GM12874 (cell line): ENCODE measurements at regions not wholly inside any gene's neighbourhood (a gene's known extent, or its start where the extent isn't known, plus 50 kb on each side); places are given as distances from the start of the nearest gene placed in this dataset.

Experiments
- TF ChIP-seq, protein P1 (sequence below): IDR thresholded peaks from 2 replicates; pipeline ENCODE4 v1.5.1; 2011; ENCODE audit warnings: low read depth, mild to moderate bottlenecking, control low read depth, low read length, moderate library complexity; ENCODE audit not compliant: insufficient read depth

DNA sequence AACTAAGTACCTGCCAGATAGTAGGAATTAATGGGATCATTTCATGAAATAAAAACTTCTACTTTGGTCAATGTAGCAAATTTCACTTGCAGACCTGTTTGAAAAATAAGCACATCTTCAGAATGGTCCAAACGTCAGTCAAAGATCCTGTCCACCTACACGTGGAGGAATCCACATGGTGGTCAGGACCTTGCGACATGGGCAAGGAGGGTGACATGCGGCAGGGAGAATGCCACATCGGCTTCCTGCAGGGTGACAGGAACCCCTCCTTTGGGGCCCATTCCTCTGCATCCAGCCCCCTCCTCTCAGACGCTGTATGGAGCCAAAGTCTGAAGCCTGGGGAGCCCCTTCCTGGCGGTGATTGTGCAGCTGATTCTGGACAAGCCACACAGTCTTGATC is 95.5 kb upstream of the MGMT start:
- TF ChIP-seq, protein P1, sequence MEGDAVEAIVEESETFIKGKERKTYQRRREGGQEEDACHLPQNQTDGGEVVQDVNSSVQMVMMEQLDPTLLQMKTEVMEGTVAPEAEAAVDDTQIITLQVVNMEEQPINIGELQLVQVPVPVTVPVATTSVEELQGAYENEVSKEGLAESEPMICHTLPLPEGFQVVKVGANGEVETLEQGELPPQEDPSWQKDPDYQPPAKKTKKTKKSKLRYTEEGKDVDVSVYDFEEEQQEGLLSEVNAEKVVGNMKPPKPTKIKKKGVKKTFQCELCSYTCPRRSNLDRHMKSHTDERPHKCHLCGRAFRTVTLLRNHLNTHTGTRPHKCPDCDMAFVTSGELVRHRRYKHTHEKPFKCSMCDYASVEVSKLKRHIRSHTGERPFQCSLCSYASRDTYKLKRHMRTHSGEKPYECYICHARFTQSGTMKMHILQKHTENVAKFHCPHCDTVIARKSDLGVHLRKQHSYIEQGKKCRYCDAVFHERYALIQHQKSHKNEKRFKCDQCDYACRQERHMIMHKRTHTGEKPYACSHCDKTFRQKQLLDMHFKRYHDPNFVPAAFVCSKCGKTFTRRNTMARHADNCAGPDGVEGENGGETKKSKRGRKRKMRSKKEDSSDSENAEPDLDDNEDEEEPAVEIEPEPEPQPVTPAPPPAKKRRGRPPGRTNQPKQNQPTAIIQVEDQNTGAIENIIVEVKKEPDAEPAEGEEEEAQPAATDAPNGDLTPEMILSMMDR: no peak

DNA sequence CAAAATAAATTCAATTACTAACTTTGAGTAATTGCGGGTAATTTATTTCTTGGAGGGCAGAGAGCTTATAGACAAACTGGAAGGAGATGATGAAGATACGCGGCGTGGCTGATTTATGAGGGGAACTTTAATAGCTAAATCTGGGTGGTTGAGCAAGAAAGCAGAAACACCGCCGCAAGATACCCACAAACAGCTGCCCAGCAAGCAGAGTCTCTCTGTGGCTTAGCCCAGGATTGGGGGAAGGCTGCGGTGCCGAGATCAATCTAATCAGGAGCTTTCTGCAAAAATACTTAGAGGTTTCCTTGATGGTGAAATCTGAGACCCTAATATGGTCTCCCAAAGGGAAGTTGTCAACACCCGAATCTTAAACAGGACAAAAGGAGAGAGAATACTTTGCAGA is 94.9 kb upstream of the MGMT start:
- TF ChIP-seq, protein P1: no peak

DNA sequence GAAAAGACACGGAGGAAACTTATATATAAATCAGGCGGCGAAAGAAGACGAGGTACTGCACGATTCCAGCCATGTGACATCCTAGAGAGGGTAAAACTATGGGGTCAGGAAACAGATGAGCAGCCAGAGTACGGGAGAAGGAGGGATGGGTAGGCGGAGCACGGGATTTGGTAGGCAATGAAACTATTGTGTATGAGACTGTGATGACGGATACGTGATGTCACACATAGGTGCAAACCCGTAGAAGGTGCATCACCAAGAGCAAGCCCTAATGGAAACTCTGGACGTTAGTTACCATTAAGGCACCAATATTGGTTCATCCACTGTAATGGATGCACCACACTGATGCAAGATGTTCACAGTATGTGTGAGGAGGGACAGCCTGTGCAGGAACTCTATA is 93.8 kb upstream of the MGMT start:
- TF ChIP-seq, protein P1: no peak

DNA sequence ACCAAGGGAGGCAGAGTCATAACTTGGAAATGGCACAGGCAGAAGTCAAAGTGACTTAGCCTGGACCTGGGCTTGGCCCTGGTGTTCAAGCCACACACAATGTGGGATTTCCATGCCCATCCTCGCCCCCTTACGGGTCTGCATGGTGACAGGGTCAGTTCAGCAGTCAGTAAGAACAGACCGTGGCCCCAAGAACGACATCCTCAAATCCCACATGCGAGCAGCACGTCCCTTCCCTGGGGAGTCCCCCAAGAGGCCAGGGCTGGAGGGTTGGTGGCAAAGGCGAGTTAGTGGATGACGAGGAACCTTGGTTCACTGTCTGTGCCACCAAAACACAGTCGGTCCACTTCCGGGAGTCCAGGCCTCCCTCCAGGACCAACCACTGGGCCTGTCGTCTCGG is 93.3 kb upstream of the MGMT start:
- TF ChIP-seq, protein P1: no peak

DNA sequence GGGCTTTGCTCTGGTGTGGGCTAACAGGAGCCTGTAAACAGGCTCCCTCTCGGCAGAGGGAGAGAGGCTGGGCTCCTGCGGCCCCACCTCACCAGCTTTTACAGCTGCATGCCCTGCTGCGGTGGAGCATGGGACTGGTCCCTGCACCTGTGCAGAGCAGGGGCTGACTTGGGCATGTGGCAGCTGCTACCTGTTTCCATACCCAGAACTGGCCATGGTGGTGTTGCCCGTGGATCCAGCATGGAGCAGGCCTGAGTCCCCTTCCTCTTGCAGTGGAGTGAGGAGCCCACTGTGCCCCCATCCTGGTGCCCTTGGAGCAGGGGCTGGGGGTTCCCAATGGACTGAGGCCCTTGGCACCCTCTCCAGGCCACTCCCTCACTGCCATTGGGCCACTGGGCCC is 91.9 kb upstream of the MGMT start:
- TF ChIP-seq, protein P1: no peak

DNA sequence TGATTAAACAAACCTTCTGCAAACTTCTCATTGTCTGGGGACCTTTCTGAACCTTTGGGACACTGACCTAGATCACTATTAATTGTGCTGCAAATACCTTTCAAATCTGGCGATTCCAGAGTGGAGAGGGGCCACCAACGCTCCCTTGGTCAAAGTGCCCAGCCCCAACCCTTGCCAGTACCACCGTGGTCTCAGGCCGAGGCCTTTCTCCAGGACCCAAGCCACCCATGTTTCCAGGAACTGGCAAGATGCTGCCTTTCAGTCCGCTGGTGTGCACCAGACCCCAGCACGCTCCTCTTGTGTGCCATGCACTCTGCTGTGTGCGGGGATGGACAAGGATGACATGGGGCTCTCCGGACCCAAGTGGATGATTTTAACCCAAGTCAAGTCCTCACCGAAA is 91.1 kb upstream of the MGMT start:
- TF ChIP-seq, protein P1: no peak

DNA sequence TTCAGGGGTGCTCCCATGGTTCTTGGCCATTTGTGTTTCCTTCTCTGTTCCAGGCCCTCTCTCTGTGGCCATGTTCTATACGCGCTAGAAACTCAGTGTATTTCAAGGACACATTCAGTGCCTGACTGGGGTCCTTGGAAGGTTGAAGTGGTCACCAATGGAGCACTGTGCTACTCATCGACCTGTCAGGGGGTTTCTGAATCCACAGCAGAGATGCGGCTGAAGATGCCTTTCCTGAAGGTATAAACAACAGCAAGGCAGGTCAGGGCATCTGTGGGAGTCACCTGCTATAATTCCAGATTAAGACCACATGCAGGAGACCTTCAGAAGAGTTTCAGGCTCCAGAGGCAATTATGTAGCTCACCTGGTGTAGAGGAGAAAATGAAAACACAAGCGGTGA is 86.8 kb upstream of the MGMT start:
- TF ChIP-seq, protein P1: no peak

DNA sequence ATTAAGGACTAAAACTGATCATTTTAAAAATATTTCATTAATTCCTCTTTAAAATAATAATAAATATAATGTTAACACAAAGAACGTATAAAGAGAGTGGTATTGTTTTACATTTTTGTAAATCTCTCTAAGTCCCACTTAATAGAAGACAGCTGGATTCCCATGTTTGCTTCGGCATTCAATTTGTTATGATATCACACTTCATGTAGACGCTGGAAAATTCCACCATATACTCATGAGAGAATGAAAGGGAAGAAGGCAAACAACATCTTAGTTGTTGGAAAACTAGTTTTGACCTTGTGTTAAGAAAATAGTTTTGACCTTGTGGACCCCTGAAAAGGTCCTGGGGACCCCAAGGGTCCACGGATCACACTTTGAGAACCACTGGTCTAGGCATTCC is 85.3 kb upstream of the MGMT start:
- TF ChIP-seq, protein P1: no peak
